ENCODE measurements at regions not wholly inside any gene's neighbourhood (a gene's known extent, or its start where the extent isn't known, plus 50 kb on each side); places are given as distances from the start of the nearest gene placed in this dataset.

- DNase-seq, result no peak
- peaks cover 48% of the 10 kb centered on the region for H3K9me3 Mint-ChIP-seq
- no peak for TF ChIP-seq CTCF (IDR thresholded peaks at IDR 0.05)
- no peaks in the 10 kb centered on the region for H3K4me1 Mint-ChIP-seq
- peaks cover 3% of the 10 kb centered on the region for H3K27me3 Mint-ChIP-seq (ENCODE audit: low read depth, poor library complexity)
- no peak overlapping the region for H3K4me3 Mint-ChIP-seq
- no peak overlapping the region for H3K27ac Mint-ChIP-seq
- H3K36me3 Mint-ChIP-seq (ENCODE audit: low read depth), result no peaks in the 10 kb centered on the region
Measured at GRCh38 chrX:45261005-45261404, 60.3 kb upstream of the DIPK2B start.

- Mint-ChIP-seq H3K36me3 (ENCODE audit: low read depth) (no peaks in the 10 kb centered on the region), H3K9me3 (peaks cover 36% of the 10 kb centered on the region), H3K27me3 (ENCODE audit: low read depth, poor library complexity) (peaks cover 3% of the 10 kb centered on the region), H3K4me3 (no peak overlapping the region), H3K4me1 (no peaks in the 10 kb centered on the region), H3K27ac (no peak overlapping the region)
- TF ChIP-seq CTCF (IDR thresholded peaks at IDR 0.05), result no peak
- DNase-seq, result no peak
Measured at GRCh38 chrX:45258731-45259402, 58.2 kb upstream of the DIPK2B start.
